Mesenchymal stem cell (in vitro differentiated cells and primary cell): ENCODE measurements at regions not wholly inside any gene's neighbourhood (a gene's known extent, or its start where the extent isn't known, plus 50 kb on each side); places are given as distances from the start of the nearest gene placed in this dataset.
A peak's percentile ranks its signal among the peaks of the same experiment; 100 is the strongest.
"Not testable (repeated sequence)": the region's sequence is repeated elsewhere in the genome, so short reads cannot be mapped to it uniquely, and the experiment has no call there.

ENCODE experiments used
- DNase-seq: peaks from one replicate; pipeline ENCODE4 v3.0.0-alpha.2; 2013
- H2AFZ ChIP-seq: one replicate; pipeline ENCODE4 v1.6.1; 2013; ENCODE audit warnings: low read depth, mild to moderate bottlenecking, control low read depth, inconsistent platforms, low read length, moderate library complexity
- H2AK5ac ChIP-seq: 2 replicates; pipeline ENCODE4 v1.6.1; 2013; ENCODE audit warnings: low read length, moderate library complexity, mild to moderate bottlenecking, inconsistent platforms; ENCODE audit not compliant: severe bottlenecking
- H2BK120ac ChIP-seq: one replicate; pipeline ENCODE4 v1.6.1; 2013; ENCODE audit warnings: low read depth, mild to moderate bottlenecking, inconsistent platforms, low read length, moderate library complexity
- H2BK12ac ChIP-seq, 2 experiments: one replicate each; pipeline ENCODE4 v1.6.1; 2013; ENCODE audit warnings: inconsistent platforms in 2 of 2, low read length in 2 of 2, mild to moderate bottlenecking in 2 of 2, moderate library complexity in 2 of 2, control low read depth in 1 of 2
- H2BK15ac ChIP-seq: one replicate; pipeline ENCODE4 v1.6.1; 2013; ENCODE audit warnings: mild to moderate bottlenecking, low read depth, inconsistent platforms; ENCODE audit not compliant: poor library complexity, severe bottlenecking
- H2BK5ac ChIP-seq: 2 replicates; pipeline ENCODE4 v1.6.1; 2013; ENCODE audit warnings: low read depth, mild to moderate bottlenecking, low read length, control low read depth, inconsistent platforms; ENCODE audit not compliant: poor library complexity, severe bottlenecking
- H3K14ac ChIP-seq, 2 experiments: one replicate each; pipeline ENCODE4 v1.6.1; 2013; ENCODE audit warnings: inconsistent platforms in 2 of 2, low read length in 2 of 2, control low read depth in 1 of 2, mild to moderate bottlenecking in 1 of 2, moderate library complexity in 1 of 2
- H3K18ac ChIP-seq, 2 experiments: one replicate each; pipeline ENCODE4 v1.6.1; 2013; ENCODE audit warnings: inconsistent platforms in 2 of 2, low read length in 2 of 2, control low read depth in 1 of 2, low read depth in 1 of 2, mild to moderate bottlenecking in 1 of 2
- H3K23ac ChIP-seq, 2 experiments: one replicate each; pipeline ENCODE4 v1.6.1; 2013; ENCODE audit warnings: inconsistent platforms in 2 of 2, low read length in 2 of 2, mild to moderate bottlenecking in 2 of 2, moderate library complexity in 2 of 2, control low read depth in 1 of 2
- H3K27ac ChIP-seq: 2 replicates; pipeline ENCODE4 v1.5.1; 2013; ENCODE audit warnings: mild to moderate bottlenecking, moderate library complexity, low read length, control low read depth, inconsistent platforms; ENCODE audit not compliant: poor library complexity, severe bottlenecking
- H3K27me3 ChIP-seq, 2 experiments: 2 replicates each; pipeline versions ENCODE4 v1.6.1 to v1.7.0; 2013; ENCODE audit warnings: low read length in 2 of 2, mild to moderate bottlenecking in 2 of 2, moderate library complexity in 2 of 2, control low read depth in 1 of 2, inconsistent platforms in 1 of 2; ENCODE audit not compliant: control insufficient read depth in 1 of 2, insufficient read depth in 1 of 2
- H3K36me3 ChIP-seq, 2 experiments: 2 replicates each; pipeline versions ENCODE4 v1.6.1 to v1.7.0; 2013; ENCODE audit warnings: low read length in 2 of 2, control low read depth in 1 of 2, inconsistent platforms in 1 of 2, low read depth in 1 of 2, mild to moderate bottlenecking in 1 of 2; ENCODE audit not compliant: insufficient read depth in 2 of 2, control insufficient read depth in 1 of 2
- H3K4ac ChIP-seq, 2 experiments: one replicate each; pipeline ENCODE4 v1.6.1; 2013; ENCODE audit warnings: inconsistent platforms in 2 of 2, low read length in 2 of 2, mild to moderate bottlenecking in 2 of 2, moderate library complexity in 2 of 2, control low read depth in 1 of 2, low read depth in 1 of 2
- H3K4me1 ChIP-seq: 2 replicates; pipeline ENCODE4 v1.6.1; 2013; ENCODE audit warnings: low read depth, low read length, control low read depth; ENCODE audit not compliant: control insufficient read depth, insufficient read depth
- H3K4me2 ChIP-seq: 2 replicates; pipeline ENCODE4 v1.6.1; 2013; ENCODE audit warnings: low read length, mild to moderate bottlenecking, inconsistent platforms; ENCODE audit not compliant: poor library complexity, severe bottlenecking
- H3K4me3 ChIP-seq, 2 experiments: 2 replicates each; pipeline versions ENCODE4 v1.5.1 to v1.7.0; 2013; ENCODE audit warnings: low read length in 2 of 2, mild to moderate bottlenecking in 2 of 2, control low read depth in 1 of 2, low read depth in 1 of 2; ENCODE audit not compliant: insufficient read depth in 1 of 2
- H3K79me1 ChIP-seq: replicated peaks from 2 replicates; pipeline ENCODE4 v1.6.1; 2013; ENCODE audit warnings: mild to moderate bottlenecking, control low read depth, low read length, inconsistent platforms; ENCODE audit not compliant: poor library complexity, severe bottlenecking
- H3K9ac ChIP-seq: 2 replicates; pipeline ENCODE4 v1.7.0; 2013; ENCODE audit warnings: mild to moderate bottlenecking, low read length, moderate library complexity
- H3K9me3 ChIP-seq: 2 replicates; pipeline ENCODE4 v1.7.0; 2013; ENCODE audit warnings: mild to moderate bottlenecking, low read length; ENCODE audit not compliant: control insufficient read depth
- H4K8ac ChIP-seq: one replicate; pipeline ENCODE4 v1.6.1; 2013; ENCODE audit warnings: inconsistent platforms, mild to moderate bottlenecking, low read length, moderate library complexity
- H4K91ac ChIP-seq: one replicate; pipeline ENCODE4 v1.6.1; 2013; ENCODE audit warnings: mild to moderate bottlenecking, low read length, inconsistent platforms
- WGBS: methylation state at CpG from one replicate; pipeline ENCODE4 v1.1.7; 2013; ENCODE audit warnings: mixed read lengths; 5-methylcytosine and 5-hydroxymethylcytosine counted together

GRCh38 chr7:81296726-81297125 lies 377.9 kb upstream of the SEMA3C start:
- no peak overlapping the region for H3K23ac ChIP-seq
- no peak overlapping the region for H4K8ac ChIP-seq

GRCh38 chr7:81294897-81295515 lies 376.2 kb upstream of the SEMA3C start:
- WGBS, result 92% methylated on average over 11 of the region's 12 CpGs

More at GRCh38 chr7:81296726-81297125, 377.9 kb upstream of the SEMA3C start:
- H2AFZ ChIP-seq, result no peak overlapping the region
- H3K4me3 ChIP-seq, result no peak overlapping the region
- no peak overlapping the region for H3K4ac ChIP-seq
- H3K27ac ChIP-seq, result no peak overlapping the region
- no peaks in the 10 kb centered on the region for H3K4me1 ChIP-seq
- H3K18ac ChIP-seq, result peak overlapping the region in 1 of 2 experiments; percentile 19
- H3K9ac ChIP-seq, result no peak overlapping the region
- H3K27me3 ChIP-seq, result no peaks in the 10 kb centered on the region
- WGBS, result 80% methylated on average over 1 of the region's 2 CpGs
- no peak overlapping the region for H2BK120ac ChIP-seq
- no peaks in the 10 kb centered on the region for H3K79me1 ChIP-seq
- H3K14ac ChIP-seq, result no peak overlapping the region
- H2BK15ac ChIP-seq, result no peak overlapping the region
- no peak overlapping the region for H2BK12ac ChIP-seq
- H2AK5ac ChIP-seq, result no peak overlapping the region
- no peak overlapping the region for H3K4me2 ChIP-seq
- H4K91ac ChIP-seq, result no peak overlapping the region
- H3K36me3 ChIP-seq, result no peaks in the 10 kb centered on the region
- H3K9me3 ChIP-seq, result no peaks in the 10 kb centered on the region
- DNase-seq, result no peak
- no peak overlapping the region for H2BK5ac ChIP-seq

GRCh38 chr7:81293806-81294205 lies 375.0 kb upstream of the SEMA3C start:
- Histone ChIP-seq H2BK15ac (no peak overlapping the region), H2BK12ac (no peak overlapping the region), H3K27ac (no peak overlapping the region), H3K27me3 (no peaks in the 10 kb centered on the region), H3K23ac (no peak overlapping the region), H2AFZ (no peak overlapping the region), H3K4me1 (no peaks in the 10 kb centered on the region), H3K9me3 (no peaks in the 10 kb centered on the region), H2AK5ac (no peak overlapping the region), H2BK5ac (no peak overlapping the region), H3K4me3 (no peak overlapping the region), H2BK120ac (no peak overlapping the region), H3K14ac (no peak overlapping the region), H3K4me2 (no peak overlapping the region), H3K18ac (peak overlapping the region in 1 of 2 experiments; percentile 45), H4K91ac (peak overlapping the region; percentile 49), H4K8ac (no peak overlapping the region), H3K4ac (no peak overlapping the region), H3K36me3 (no peaks in the 10 kb centered on the region), H3K9ac (no peak overlapping the region), H3K79me1 (no peaks in the 10 kb centered on the region)
- WGBS, result 77% methylated on average over 1 of the region's 1 CpG
- DNase-seq, result no peak

More at GRCh38 chr7:81294897-81295515, 376.2 kb upstream of the SEMA3C start:
- no peaks in the 10 kb centered on the region for H3K4me1 ChIP-seq
- H3K4ac ChIP-seq, result no peak overlapping the region
- DNase-seq, result no peak
- H3K14ac ChIP-seq, result peak overlapping the region in 1 of 2 experiments; percentile 38
- no peaks in the 10 kb centered on the region for H3K27me3 ChIP-seq
- no peak overlapping the region for H3K27ac ChIP-seq
- no peak overlapping the region for H4K8ac ChIP-seq
- no peak overlapping the region for H2BK15ac ChIP-seq
- no peak overlapping the region for H4K91ac ChIP-seq
- H3K4me3 ChIP-seq, result no peak overlapping the region
- no peak overlapping the region for H2BK5ac ChIP-seq
- H3K79me1 ChIP-seq, result no peaks in the 10 kb centered on the region
- H3K9me3 ChIP-seq, result no peaks in the 10 kb centered on the region
- H3K4me2 ChIP-seq, result no peak overlapping the region
- no peak overlapping the region for H2BK120ac ChIP-seq
- H3K9ac ChIP-seq, result no peak overlapping the region
- no peak overlapping the region for H3K23ac ChIP-seq
- H2BK12ac ChIP-seq, result peak overlapping the region in 1 of 2 experiments; percentile 51
- no peak overlapping the region for H2AK5ac ChIP-seq
- H3K18ac ChIP-seq, result peak overlapping the region in 1 of 2 experiments; percentile 25
- H3K36me3 ChIP-seq, result no peaks in the 10 kb centered on the region
- H2AFZ ChIP-seq, result no peak overlapping the region

DNA sequence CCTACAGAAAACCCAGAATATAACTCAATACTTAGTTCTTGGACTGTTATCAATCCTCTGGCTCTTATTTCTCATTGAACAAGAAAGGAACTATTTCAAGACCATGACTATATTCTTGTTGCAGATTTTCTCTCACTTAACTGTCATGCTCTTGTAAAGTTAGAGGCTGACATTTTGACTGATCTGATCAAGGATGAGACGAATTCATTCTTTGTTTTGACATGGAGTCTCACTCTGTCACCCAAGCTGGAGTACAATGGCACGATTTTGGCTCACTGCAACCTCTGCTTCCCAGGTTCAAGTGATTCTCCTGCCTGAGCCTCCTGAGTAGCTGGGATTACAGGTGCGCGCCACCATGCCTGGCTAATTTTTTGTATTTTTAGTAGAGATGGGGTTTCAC lies 367.9 kb upstream of the SEMA3C start:
- H4K8ac ChIP-seq, H2BK12ac ChIP-seq, H2BK5ac ChIP-seq, H3K36me3 ChIP-seq, H2BK15ac ChIP-seq, H3K27me3 ChIP-seq, H2AFZ ChIP-seq, H3K9ac ChIP-seq, H3K27ac ChIP-seq, H3K23ac ChIP-seq, H3K4me2 ChIP-seq, H2BK120ac ChIP-seq, H3K4me1 ChIP-seq, H3K18ac ChIP-seq, H2AK5ac ChIP-seq, H3K4ac ChIP-seq, H3K14ac ChIP-seq, H3K79me1 ChIP-seq, H4K91ac ChIP-seq, H3K4me3 ChIP-seq, DNase-seq, H3K9me3 ChIP-seq: not testable (repeated sequence)
- 98% methylated on average over 4 of the region's 4 CpGs for WGBS
